NCI-H226 (cell line): ENCODE measurements at regions not wholly inside any gene's neighbourhood (a gene's known extent, or its start where the extent isn't known, plus 50 kb on each side); places are given as distances from the start of the nearest gene placed in this dataset.

ENCODE experiments used
- DNase-seq: peaks from one replicate; pipeline ENCODE4 v3.0.0-alpha.2; 2015

GRCh38 chr9:8262625-8263622 is 463.3 kb upstream of the DMAC1 start:
- no peak for DNase-seq

- DNase-seq = no peak
These were observed 462.2 kb upstream of the DMAC1 start for GRCh38 chr9:8261737-8262136.

- no peak for DNase-seq
These were observed 459.4 kb upstream of the DMAC1 start for GRCh38 chr9:8259028-8259427.

- no peak for DNase-seq
These were observed 457.3 kb upstream of the DMAC1 start for GRCh38 chr9:8256880-8257279.

GRCh38 chr9:8255850-8256249 is 456.3 kb upstream of the DMAC1 start:
- no peak for DNase-seq

- no peak for DNase-seq
These were observed 455.0 kb upstream of the DMAC1 start for GRCh38 chr9:8254541-8254940.

GRCh38 chr9:8252445-8252844 is 452.9 kb upstream of the DMAC1 start:
- no peak for DNase-seq

- DNase-seq = no peak
These were observed 452.0 kb upstream of the DMAC1 start for GRCh38 chr9:8251566-8251965.

GRCh38 chr9:8244505-8245092 is 445.0 kb upstream of the DMAC1 start:
- DNase-seq = no peak

GRCh38 chr9:8241201-8241600 is 441.6 kb upstream of the DMAC1 start:
- DNase-seq = no peak

GRCh38 chr9:8237096-8237495 is 437.5 kb upstream of the DMAC1 start:
- DNase-seq = no peak

- no peak for DNase-seq
These were observed 435.9 kb upstream of the DMAC1 start for GRCh38 chr9:8235489-8235888.

GRCh38 chr9:8234316-8234715 is 434.7 kb upstream of the DMAC1 start:
- DNase-seq = no peak

- no peak for DNase-seq
These were observed 433.1 kb upstream of the DMAC1 start for GRCh38 chr9:8232726-8233125.

- no peak for DNase-seq
These were observed 429.6 kb upstream of the DMAC1 start for GRCh38 chr9:8229226-8229625.

GRCh38 chr9:8224381-8224801 is 424.8 kb upstream of the DMAC1 start:
- DNase-seq = no peak

GRCh38 chr9:8223861-8224260 is 424.3 kb upstream of the DMAC1 start:
- no peak for DNase-seq

GRCh38 chr9:8221462-8221861 is 421.9 kb upstream of the DMAC1 start:
- no peak for DNase-seq

GRCh38 chr9:8208465-8208864 is 408.9 kb upstream of the DMAC1 start:
- DNase-seq = no peak

- no peak for DNase-seq
These were observed 408.0 kb upstream of the DMAC1 start for GRCh38 chr9:8207596-8207995.

- DNase-seq = no peak
These were observed 407.1 kb upstream of the DMAC1 start for GRCh38 chr9:8206720-8207119.

- DNase-seq = no peak
These were observed 406.0 kb upstream of the DMAC1 start for GRCh38 chr9:8205576-8205975.

GRCh38 chr9:8189881-8190280 is 390.3 kb upstream of the DMAC1 start:
- DNase-seq = no peak

- DNase-seq = no peak
These were observed 389.3 kb upstream of the DMAC1 start for GRCh38 chr9:8188723-8189407.
